ENCODE measurements at regions not wholly inside any gene's neighbourhood (a gene's known extent, or its start where the extent isn't known, plus 50 kb on each side); places are given as distances from the start of the nearest gene placed in this dataset.

DNA sequence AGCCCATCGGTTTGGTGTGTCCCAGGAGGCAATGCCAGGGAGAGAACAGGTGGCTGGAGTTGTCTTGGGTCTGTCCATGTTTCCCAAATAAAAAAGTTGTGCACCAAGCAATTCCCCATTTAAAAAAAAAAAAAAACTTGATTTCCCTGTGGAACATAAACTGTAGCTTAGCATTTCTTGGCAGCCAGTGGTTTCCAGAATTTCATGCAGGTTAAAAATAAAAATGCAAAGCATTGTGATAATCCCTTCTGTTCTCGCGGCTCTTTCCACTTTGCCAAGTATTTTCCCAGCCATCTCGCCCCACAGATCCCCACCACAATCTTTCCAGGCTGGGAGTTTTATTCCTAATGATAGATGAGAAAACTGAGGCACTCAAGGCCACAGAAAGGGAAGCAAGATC lies 51.4 kb upstream of the MSX1 start:
- no peak for DNase-seq

DNA sequence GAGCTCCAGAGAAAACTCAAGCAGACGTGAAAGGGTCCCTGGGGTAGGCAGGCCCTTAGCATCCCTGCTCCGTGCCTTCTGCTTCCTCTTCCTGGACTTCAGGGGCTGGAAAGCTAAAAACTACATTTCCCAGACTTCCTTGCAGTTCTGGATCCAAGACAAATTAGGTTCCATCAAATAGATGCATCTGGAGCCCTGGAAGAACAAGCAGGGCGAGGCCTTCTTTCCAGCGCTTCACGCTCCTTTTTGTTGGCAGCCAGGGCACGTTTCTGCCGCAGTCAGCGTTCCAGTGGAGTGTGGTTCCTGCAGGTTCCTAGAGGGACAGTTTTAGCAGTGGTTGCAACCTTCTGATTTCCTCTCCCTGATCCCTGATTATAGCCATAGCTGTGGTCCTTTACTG lies 53.6 kb upstream of the MSX1 start:
- DNase-seq, result no peak

GRCh38 chr4:4803912-4804296 lies 55.6 kb upstream of the MSX1 start:
- DNase-seq, result no peak

- DNase-seq, result no peak
Observed at GRCh38 chr4:4803216-4803911, 56.1 kb upstream of the MSX1 start.

- DNase-seq, result no peak
Observed at GRCh38 chr4:4800646-4801408, 58.6 kb upstream of the MSX1 start.

DNA sequence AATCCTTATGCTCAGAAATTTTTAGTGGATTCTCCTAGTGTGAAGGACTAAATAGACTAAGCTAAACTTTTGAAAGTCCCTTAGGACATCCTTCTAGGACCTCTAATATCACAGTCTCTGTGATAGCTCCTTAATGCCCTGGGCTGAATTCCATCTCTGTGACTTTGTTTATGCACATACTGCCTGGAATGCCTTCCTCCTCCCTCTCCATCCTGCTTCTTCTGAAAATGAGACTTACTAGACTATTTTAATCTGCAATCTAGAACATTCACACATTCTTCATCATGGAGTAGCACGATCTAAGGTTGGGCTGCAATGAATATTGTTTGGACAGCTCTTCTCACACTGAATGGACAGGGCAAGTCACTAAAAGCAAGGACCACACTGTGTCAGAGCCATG lies 65.0 kb upstream of the MSX1 start:
- DNase-seq, result no peak

GRCh38 chr4:4792466-4792865 lies 67.0 kb upstream of the MSX1 start:
- DNase-seq, result no peak

- DNase-seq, result no peak
Observed at GRCh38 chr4:4791299-4792111, 68.0 kb upstream of the MSX1 start.

- no peak for DNase-seq
Observed at GRCh38 chr4:4789462-4789861, 70.0 kb upstream of the MSX1 start.

GRCh38 chr4:4788573-4788972 lies 70.9 kb upstream of the MSX1 start:
- DNase-seq, result no peak

DNA sequence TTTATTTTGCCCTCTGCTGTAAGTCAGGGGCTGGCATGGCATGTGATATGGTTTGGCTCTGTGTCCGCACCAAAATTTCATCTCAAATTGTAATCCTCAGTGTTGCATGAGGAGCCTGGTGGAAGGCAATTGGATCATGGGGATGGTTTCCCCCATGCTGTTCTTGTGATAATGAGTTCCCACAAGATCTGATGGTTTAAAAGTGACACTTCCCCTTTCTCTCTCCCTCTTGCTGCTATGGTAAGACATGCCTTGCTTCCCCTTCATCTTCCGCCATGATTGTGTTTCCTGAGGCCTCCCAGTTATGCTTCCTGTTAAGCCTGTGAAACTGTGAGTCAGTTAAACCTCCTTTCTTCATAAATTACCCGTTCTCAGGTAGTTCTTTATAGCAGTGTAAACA lies 72.0 kb upstream of the MSX1 start:
- no peak for DNase-seq

DNA sequence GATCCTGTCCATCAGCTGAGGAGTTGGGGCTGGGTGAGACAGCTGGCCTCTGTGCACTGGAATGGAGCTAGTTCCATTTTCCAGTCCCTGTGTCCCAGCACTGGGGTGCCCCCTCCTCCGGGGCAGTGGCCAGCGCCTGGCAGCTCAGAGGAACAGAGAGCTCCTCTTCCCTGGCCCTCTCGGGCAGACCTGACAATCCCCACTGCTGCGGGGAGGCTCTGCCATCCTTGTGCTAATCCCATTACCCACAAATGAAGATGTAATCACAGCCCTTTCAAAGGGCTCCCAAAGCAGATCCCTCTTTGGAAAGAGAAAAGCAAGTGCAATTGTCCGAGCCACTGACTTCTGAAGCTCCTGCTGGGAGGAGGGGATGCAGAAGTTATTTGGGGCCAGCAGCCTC lies 75.1 kb upstream of the MSX1 start:
- no peak for DNase-seq

- DNase-seq, result no peak
Observed at GRCh38 chr4:4783847-4784246, 75.6 kb upstream of the MSX1 start.

DNA sequence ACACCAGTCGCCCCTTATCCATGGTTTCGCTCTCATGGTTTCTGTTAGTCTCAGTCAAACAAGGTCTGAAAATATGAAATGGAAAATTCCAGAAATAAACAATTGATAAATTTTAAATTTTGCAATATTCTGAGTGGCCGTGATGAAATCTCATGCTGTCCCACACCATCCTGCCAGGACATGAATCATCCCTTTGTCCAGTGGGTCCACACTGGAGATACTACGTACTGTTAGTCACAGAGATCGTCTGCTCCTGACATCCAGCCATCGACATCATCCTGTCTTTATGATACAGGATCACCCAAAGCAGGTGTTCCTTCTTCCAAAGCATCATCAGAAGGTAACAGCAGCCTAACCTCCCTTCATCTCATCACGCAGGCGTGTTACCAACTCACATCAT lies 76.5 kb upstream of the MSX1 start:
- no peak for DNase-seq

- no peak for DNase-seq
Observed at GRCh38 chr4:4781936-4782707, 77.3 kb upstream of the MSX1 start.

DNA sequence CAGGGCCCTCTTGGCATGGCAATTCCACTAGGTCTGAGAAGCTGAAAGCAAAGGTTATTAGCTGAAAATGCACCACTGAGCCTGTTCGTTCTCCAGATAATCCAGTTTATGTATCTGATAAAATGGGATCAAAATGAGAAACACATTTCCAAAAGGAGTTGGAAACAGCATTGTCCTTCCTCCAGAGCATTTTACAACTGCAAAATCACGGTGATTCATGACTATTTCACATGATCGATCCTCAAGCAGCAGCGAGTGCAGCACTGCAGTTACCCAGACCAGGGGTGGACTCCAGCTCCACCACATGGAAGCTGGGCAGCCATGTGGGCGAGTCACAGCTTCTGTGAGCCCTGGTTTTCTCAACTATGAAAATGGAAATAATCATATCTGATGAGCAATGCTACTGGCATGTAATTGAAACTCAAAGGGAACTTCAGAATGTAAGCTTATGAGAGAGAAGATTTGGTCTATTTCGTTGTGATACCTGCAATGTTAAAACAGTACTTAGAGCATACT lies 78.7 kb upstream of the MSX1 start:
- no peak for DNase-seq

- no peak for DNase-seq
Observed at GRCh38 chr4:4779486-4779885, 80.0 kb upstream of the MSX1 start.

GRCh38 chr4:4779054-4779453 lies 80.4 kb upstream of the MSX1 start:
- no peak for DNase-seq

DNA sequence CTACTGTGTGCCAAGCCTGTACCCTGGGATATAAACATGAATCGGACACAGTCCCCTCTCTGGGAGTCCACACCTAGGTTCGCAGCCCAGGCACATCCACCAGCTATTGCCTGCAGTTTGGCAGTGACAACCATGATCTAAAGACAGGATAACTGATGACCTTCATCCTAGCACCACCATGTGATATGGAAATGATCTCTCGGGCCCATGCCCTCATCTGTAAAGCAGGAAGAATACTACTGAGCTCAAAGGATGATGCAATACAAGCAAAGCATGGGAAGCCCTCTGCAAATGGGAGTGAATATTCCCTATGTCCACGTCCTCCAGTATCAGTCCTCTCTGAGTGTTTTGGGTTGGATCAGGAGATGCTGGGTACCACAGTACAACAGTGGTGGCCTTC lies 80.9 kb upstream of the MSX1 start:
- DNase-seq, result no peak

GRCh38 chr4:4776934-4777333 lies 82.5 kb upstream of the MSX1 start:
- no peak for DNase-seq

DNA sequence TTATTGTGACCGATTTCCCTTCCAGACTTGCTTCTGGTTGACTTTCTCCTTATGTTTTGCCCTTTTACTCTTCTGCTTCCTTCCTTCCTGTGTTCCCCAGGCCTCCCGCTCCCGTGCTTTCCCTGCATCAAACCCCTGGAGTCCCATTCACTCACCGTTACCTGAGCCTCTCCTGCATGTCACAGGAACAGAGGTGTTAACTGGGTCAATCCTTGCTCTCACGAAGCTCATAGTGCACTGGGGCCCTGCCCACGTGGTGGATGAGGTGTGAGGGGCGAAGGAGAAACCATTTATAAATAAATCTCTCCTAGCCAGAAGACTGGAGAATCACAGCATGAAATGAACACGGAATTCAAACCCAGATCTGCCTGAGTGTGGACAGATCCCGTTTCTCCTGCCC lies 83.1 kb upstream of the MSX1 start:
- no peak for DNase-seq

DNA sequence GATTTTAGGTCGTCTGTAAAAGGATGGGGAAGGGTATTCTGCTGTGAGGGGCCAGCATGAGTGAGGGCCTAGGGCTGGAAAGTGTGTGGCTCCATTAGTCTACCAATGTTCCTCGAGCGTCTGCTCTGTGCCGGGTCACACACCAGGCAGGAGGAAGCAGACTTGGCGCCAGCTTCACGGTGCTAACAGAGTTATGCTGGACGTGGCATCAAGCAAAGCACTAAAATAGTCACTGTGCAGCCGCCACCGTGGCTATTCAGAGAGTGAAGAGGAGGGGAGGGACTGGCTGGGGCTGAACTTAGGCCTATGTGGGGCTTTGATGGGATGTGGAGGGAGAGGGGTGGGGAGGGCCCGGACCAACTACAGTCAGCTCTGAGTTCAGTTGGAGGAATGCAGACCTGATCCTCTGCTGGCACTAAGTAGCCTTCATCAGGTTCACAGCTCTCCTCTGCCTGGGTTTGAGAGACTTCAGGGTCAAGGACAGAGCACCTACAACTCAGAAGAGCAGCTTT lies 83.9 kb upstream of the MSX1 start:
- DNase-seq, result no peak

DNA sequence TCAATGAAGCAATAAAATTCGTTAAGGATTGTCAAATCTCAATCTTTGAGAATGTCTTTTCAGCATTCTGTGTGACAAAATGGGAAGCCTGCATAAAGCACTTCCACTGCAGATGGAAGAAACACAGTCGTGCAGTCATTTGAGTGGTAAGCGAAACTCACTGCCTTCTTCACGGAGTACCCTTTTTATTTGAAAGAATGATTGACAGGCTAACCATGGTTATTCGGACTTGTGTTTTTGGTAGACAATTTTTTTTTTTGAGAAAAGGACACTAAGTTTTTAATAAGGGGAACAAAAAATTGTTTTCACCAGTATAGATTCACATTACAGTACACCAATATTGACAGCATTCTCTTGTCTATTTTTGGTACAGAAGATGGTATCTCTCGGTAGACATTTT lies 86.9 kb upstream of the MSX1 start:
- DNase-seq, result no peak
